OCI-LY7 (cell line): ENCODE measurements at regions not wholly inside any gene's neighbourhood (a gene's known extent, or its start where the extent isn't known, plus 50 kb on each side); places are given as distances from the start of the nearest gene placed in this dataset.

Experiments used
- BruUV-seq: library from RNA; stranded (reverse); fragments of 400-500 nt; replicated peaks from 2 replicates; lab custom pipeline; 2021; lab: Mats Ljungman, UMichigan
- CTCF ChIA-PET: fragments of 300-600 bp; sonication (Branson Sonifier 250); formaldehyde crosslinking; loops from one replicate; lab custom pipeline; 2022; ENCODE audit warnings: antibody characterized with exemption; ENCODE audit not compliant: unreplicated experiment; lab: Charles Lee
- POLR2A ChIA-PET: fragments of 300-600 bp; sonication (Branson Sonifier 250); formaldehyde crosslinking; loops from one replicate; lab custom pipeline; 2022; ENCODE audit warnings: antibody characterized with exemption; lab: Charles Lee
- DNase-seq: peaks from one replicate; pipeline ENCODE4 v3.0.0-alpha.2; 2015; ENCODE audit warnings: low spot score
- H2AFZ ChIP-seq: fragments of 200-600 bp; sonication (generic), shearing (Covaris generic); 2 replicates; pipeline ENCODE4 v1.6.1; 2014; ENCODE audit warnings: mild to moderate bottlenecking, antibody characterized with exemption, low read length, moderate library complexity
- H3K27ac ChIP-seq: fragments of 200-600 bp; sonication (generic); 2 replicates; pipeline ENCODE4 v1.5.1; 2014; ENCODE audit warnings: mixed run types, low read depth, mild to moderate bottlenecking, moderate library complexity, low read length, inconsistent platforms; ENCODE audit not compliant: poor library complexity, severe bottlenecking
- H3K36me3 ChIP-seq: fragments of 200-600 bp; sonication (generic); 2 replicates; pipeline ENCODE4 v1.6.1; 2014; ENCODE audit warnings: mild to moderate bottlenecking, antibody characterized with exemption, low read length, moderate library complexity, mixed read lengths; ENCODE audit not compliant: insufficient read depth
- H3K4me1 ChIP-seq: fragments of 200-600 bp; sonication (generic); 2 replicates; pipeline ENCODE4 v1.5.1; 2014; ENCODE audit warnings: mild to moderate bottlenecking, low read length; ENCODE audit not compliant: insufficient read depth, poor library complexity, severe bottlenecking
- H3K4me2 ChIP-seq: fragments of 200-600 bp; sonication (generic); 2 replicates; pipeline ENCODE4 v1.6.1; 2014; ENCODE audit warnings: mild to moderate bottlenecking, low read length
- H3K4me3 ChIP-seq: fragments of 200-600 bp; sonication (generic); 2 replicates; pipeline ENCODE4 v1.5.1; 2014; ENCODE audit warnings: mild to moderate bottlenecking, low read depth, low read length; ENCODE audit not compliant: poor library complexity, severe bottlenecking
- H3K79me2 ChIP-seq: fragments of 200-600 bp; sonication (generic); 2 replicates; pipeline ENCODE4 v1.6.1; 2016; ENCODE audit warnings: low read depth, mild to moderate bottlenecking, low read length, moderate library complexity, mixed read lengths; ENCODE audit not compliant: insufficient read depth
- H3K9me2 ChIP-seq: fragments of 200-600 bp; sonication (generic); 2 replicates; pipeline ENCODE4 v1.6.1; 2016; ENCODE audit warnings: mild to moderate bottlenecking, low read length, mixed read lengths; ENCODE audit not compliant: insufficient read depth
- H3K9me3 ChIP-seq: fragments of 200-600 bp; sonication (generic); 2 replicates; pipeline ENCODE4 v1.6.1; 2014; ENCODE audit warnings: mild to moderate bottlenecking, mixed run types, low read length, mixed read lengths
- H4K20me1 ChIP-seq: fragments of 200-600 bp; sonication (generic); 2 replicates; pipeline ENCODE4 v1.6.1; 2014; ENCODE audit warnings: mild to moderate bottlenecking, antibody characterized with exemption, low read length, moderate library complexity, mixed read lengths; ENCODE audit not compliant: insufficient read depth
- EZH2phosphoT487 ChIP-seq: fragments of 200-600 bp; sonication (generic); IDR thresholded peaks from 2 replicates; pipeline ENCODE4 v1.6.1; 2018; ENCODE audit warnings: low read depth, borderline replicate concordance, mild to moderate bottlenecking, mixed run types, antibody characterized with exemption, low read length, moderate library complexity, mixed read lengths
- intact Hi-C: fragments of 100-400 bp; cut with micrococcal nuclease; formaldehyde crosslinking; loops from one replicate; pipeline ENCODE4 v1.10.0; 2022; ENCODE audit not compliant: unreplicated experiment
- TF ChIP-seq, protein P1 (sequence below): fragments of 200-600 bp; sonication (generic); conservative IDR thresholded peaks from 2 replicates; pipeline ENCODE4 v1.5.1; 2014; ENCODE audit warnings: mild to moderate bottlenecking, antibody characterized with exemption, low read length, moderate library complexity, mixed read lengths

DNA sequence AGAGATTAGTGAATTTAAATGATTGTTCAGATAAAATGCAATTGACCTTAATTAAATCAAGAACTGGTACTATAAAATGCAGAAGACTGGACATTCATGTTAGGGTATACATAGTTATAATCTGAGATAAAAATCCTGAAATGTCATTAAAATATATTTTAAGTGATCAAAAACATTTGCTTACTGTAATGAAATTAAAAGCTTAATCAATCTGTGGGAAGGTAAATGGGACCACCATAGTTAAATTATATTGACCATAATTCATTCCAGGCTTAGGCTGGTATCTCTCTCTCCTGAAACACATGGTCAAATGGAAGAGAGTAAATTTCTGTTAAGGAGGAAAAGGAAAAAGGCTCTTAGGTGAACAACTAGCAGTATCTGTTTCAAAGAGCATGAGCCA lies 474.4 kb downstream of the C4orf33 start:
- 0 out of 2 replicates have a peak, but pooled peaks cover 4% of the 10 kb centered on the region for H3K9me2 ChIP-seq
- ChIA-PET POLR2A (no interaction called here), CTCF (no interaction called here)
- H2AFZ ChIP-seq, result no peak overlapping the region
- H3K4me3 ChIP-seq, result no peak overlapping the region
- H3K9me3 ChIP-seq, result no peaks in the 10 kb centered on the region
- no peak overlapping the region for H3K27ac ChIP-seq
- no TSS peak for BruUV-seq
- TF ChIP-seq, protein P1, sequence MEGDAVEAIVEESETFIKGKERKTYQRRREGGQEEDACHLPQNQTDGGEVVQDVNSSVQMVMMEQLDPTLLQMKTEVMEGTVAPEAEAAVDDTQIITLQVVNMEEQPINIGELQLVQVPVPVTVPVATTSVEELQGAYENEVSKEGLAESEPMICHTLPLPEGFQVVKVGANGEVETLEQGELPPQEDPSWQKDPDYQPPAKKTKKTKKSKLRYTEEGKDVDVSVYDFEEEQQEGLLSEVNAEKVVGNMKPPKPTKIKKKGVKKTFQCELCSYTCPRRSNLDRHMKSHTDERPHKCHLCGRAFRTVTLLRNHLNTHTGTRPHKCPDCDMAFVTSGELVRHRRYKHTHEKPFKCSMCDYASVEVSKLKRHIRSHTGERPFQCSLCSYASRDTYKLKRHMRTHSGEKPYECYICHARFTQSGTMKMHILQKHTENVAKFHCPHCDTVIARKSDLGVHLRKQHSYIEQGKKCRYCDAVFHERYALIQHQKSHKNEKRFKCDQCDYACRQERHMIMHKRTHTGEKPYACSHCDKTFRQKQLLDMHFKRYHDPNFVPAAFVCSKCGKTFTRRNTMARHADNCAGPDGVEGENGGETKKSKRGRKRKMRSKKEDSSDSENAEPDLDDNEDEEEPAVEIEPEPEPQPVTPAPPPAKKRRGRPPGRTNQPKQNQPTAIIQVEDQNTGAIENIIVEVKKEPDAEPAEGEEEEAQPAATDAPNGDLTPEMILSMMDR, result no peak
- no peak for TF ChIP-seq EZH2phosphoT487
- no peaks in the 10 kb centered on the region for H3K4me1 ChIP-seq
- no peaks in the 10 kb centered on the region for H3K36me3 ChIP-seq
- no peak overlapping the region for H3K4me2 ChIP-seq
- no peaks in the 10 kb centered on the region for H4K20me1 ChIP-seq
- H3K79me2 ChIP-seq, result no peaks in the 10 kb centered on the region
- DNase-seq, result no peak
- intact Hi-C loops, result no loop called here

DNA sequence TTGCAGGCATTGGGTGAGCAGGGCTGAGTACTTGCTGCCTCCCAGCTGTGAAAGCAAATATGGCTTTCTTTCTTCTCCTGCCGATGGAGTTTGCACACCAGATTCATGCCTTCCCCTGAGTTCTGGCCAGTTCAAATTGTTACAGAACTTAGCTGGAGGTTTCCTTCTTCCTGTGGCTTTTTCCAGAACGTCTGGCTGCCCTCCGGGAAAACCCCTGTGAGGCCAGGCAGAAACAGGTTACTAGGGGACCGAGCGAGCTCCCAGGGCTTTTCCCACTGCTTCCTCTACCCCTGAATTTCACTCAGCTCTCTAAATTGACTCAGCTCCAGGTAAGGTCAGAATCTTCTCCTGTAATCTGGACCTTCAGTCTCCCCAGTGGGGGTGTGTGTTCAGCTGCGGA lies 482.4 kb downstream of the C4orf33 start:
- no peak for DNase-seq
- Histone ChIP-seq H3K9me3 (no peaks in the 10 kb centered on the region), H3K4me1 (no peaks in the 10 kb centered on the region), H3K36me3 (no peaks in the 10 kb centered on the region), H4K20me1 (no peaks in the 10 kb centered on the region), H3K4me3 (no peak overlapping the region), H2AFZ (no peak overlapping the region), H3K9me2 (no peaks in the 10 kb centered on the region), H3K79me2 (no peaks in the 10 kb centered on the region), H3K27ac (no peak overlapping the region), H3K4me2 (no peak overlapping the region)
- TF ChIP-seq, protein P1, result no peak
- no peak for TF ChIP-seq EZH2phosphoT487
- intact Hi-C loops, result no loop called here
- CTCF ChIA-PET, result no interaction called here
- POLR2A ChIA-PET, result no interaction called here
- no TSS peak for BruUV-seq

DNA sequence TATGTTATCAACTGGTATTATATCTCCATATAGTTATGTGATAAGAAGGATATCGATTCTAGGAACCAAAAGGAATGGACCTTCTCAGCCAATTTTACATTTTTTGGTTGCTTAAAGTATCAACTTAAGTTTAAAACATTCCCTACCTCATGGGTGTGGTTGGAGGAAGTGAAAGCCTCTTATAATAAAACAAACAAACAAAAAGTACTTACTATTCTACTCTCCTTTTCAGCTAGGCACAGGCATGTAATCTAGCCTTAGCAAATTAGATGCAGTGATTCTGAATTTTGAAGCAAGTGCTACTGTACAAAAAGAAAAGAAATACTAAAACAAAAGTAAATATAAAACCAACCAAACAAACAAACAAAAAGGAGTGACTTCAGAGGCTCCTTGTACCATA lies 485.4 kb downstream of the C4orf33 start:
- POLR2A ChIA-PET, result no interaction called here
- Histone ChIP-seq H3K4me2 (no peak overlapping the region), H3K9me3 (no peaks in the 10 kb centered on the region), H2AFZ (no peak overlapping the region), H3K9me2 (no peaks in the 10 kb centered on the region), H3K27ac (no peak overlapping the region), H3K79me2 (no peaks in the 10 kb centered on the region), H3K36me3 (no peaks in the 10 kb centered on the region), H3K4me1 (no peaks in the 10 kb centered on the region), H4K20me1 (no peaks in the 10 kb centered on the region), H3K4me3 (no peak overlapping the region)
- BruUV-seq, result no TSS peak
- DNase-seq, result no peak
- CTCF ChIA-PET, result no interaction called here
- TF ChIP-seq, protein P1, result no peak
- no peak for TF ChIP-seq EZH2phosphoT487
- intact Hi-C loops, result no loop called here
